GM23338 (cell line): ENCODE measurements at regions not wholly inside any gene's neighbourhood (a gene's known extent, or its start where the extent isn't known, plus 50 kb on each side); places are given as distances from the start of the nearest gene placed in this dataset.

Experiments used
- CTCF ChIP-seq, 2 experiments: fragments of 200-600 bp in 1 of 2; sonication (generic) in 1 of 2; conservative IDR thresholded peaks; 2 replicates each; pipeline versions ENCODE4 v1.5.1 to v1.6.1; 2016 to 2017; ENCODE audit warnings: antibody characterized with exemption in 2 of 2, low read depth in 2 of 2, mild to moderate bottlenecking in 2 of 2, moderate library complexity in 1 of 2
- EZH2phosphoT487 ChIP-seq: fragments of 200-600 bp; sonication (generic); IDR thresholded peaks from one replicate; pipeline ENCODE4 v1.8.1; 2018; ENCODE audit warnings: antibody characterized with exemption; ENCODE audit not compliant: unreplicated experiment
- REST ChIP-seq: IDR thresholded peaks from one replicate; pipeline ENCODE4 v1.6.1; 2018; ENCODE audit warnings: antibody characterized with exemption; ENCODE audit not compliant: unreplicated experiment
- ZNF462 ChIP-seq: fragments of 250-450 bp; sonication (Bioruptor Pico); IDR thresholded peaks from 2 replicates; pipeline ENCODE4 v1.5.0; 2020; ENCODE audit warnings: mild to moderate bottlenecking, moderate library complexity

GRCh38 chr2:236915186-236915585 is 170.5 kb upstream of the COPS8 start (continued):
- TF ChIP-seq ZNF462 (CRISPR knock-in tag), result no peak
- TF ChIP-seq CTCF (conservative IDR thresholded peaks at IDR 0.05; ENCODE audit: low read depth in 2 of 2), result no peak
- TF ChIP-seq EZH2phosphoT487, result no peak
- no peak for TF ChIP-seq REST
